Left ventricle myocardium superior (tissue), 1 donor: ENCODE measurements at regions not wholly inside any gene's neighbourhood (a gene's known extent, or its start where the extent isn't known, plus 50 kb on each side); places are given as distances from the start of the nearest gene placed in this dataset.
"Not testable (repeated sequence)": the region's sequence is repeated elsewhere in the genome, so short reads cannot be mapped to it uniquely, and the experiment has no call there.

Source experiments
- ATAC-seq: fragments of 200-7000 bp; cut with Tn5 transposase; one replicate; pipeline ENCODE4 v1.9.1; 2020; ENCODE audit warnings: mild to moderate bottlenecking, moderate library complexity
- DNase-seq: peaks from one replicate; pipeline ENCODE4 v3.0.0-alpha.2; 2020
- intact Hi-C: fragments of 100-400 bp; cut with micrococcal nuclease; formaldehyde crosslinking; loops from one replicate; pipeline ENCODE4 v1.11.0; 2022
- donor health status: DM: no; HTN: yes; CAD: no; lungs with severe emphysema.

DNA sequence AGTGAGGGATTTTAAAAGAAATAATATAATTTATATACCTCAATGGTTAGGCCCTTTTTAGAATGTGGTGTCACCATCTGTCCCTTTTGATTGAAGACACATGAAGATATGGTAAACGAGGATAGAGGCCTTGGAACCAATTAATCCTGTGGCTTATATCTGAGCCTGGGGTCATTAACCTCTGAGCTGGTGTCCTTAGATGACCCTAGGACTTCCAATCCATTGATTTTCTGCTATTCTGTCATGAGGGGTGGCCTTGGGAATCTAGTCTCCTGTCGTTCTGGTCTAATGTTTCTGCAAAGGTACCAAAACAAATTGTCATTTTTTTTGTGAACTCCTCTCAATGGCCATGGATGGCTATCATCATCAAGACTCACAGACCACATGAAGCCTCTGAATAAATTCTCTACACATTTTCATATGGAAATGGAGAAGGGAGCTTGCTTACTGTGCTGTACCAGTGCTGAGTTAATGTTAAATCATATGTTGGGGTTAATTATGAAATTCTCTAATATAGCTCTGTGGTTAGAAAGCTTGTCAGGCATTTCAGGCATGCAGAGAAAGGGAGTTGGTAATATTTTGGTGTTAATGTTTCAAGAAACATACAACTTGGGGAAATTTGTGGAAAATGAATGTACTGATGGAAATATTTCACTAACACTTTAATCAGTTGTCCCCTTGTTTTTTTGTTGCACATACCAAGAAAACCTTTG, 204.2 kb upstream of the IL15 start:
- intact Hi-C loops = no loop called here
- DNase-seq (no peak), ATAC-seq (no peak)

DNA sequence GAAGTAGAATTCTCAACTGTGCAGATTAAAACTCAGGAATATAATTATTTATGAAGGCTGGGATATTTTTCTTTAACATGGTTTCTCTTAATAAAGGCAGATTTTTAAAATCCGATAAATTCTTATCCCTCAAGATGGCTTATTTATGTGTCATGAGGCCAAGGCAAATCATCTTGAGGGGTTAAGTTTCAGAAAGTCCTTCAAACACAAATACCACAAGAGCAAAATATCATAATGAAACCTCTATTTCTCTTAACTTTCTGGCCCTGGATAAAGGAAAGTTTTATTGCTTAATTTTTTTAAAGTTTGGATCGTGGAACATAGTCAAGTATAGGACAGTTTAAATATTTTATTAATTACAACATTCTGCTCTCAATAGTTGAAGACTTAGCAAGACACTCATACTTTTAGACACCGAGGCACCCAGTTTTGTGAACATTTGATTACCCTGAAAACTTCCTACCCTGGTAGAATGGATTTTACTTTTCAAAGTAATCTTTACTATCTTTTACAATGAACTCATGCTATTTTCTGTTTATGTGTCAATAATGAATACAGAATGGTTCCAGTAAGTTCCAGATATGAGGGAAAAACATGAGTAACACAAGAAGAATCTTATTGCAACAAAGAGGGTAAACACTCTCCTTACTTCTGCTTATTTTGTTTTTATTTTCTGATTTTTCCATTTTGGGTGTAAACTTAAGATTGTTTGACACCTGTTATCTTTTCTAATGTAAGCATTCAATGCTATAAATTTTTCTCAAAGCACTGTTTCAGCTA, 200.7 kb upstream of the IL15 start:
- ATAC-seq = no peak
- intact Hi-C loops = no loop called here

GRCh38 chr4:141439223-141439622, 197.2 kb upstream of the IL15 start:
- intact Hi-C loops = no loop called here
- no peak for ATAC-seq
- no peak for DNase-seq

More for the DNA sequence above, 200.7 kb upstream of the IL15 start:
- no peak for DNase-seq

- ATAC-seq (no peak), DNase-seq (no peak)
- intact Hi-C loops = no loop called here
Observed at GRCh38 chr4:141447761-141448160, 188.6 kb upstream of the IL15 start.

- ATAC-seq = no peak
- DNase-seq = no peak
- intact Hi-C loops = no loop called here
Observed at GRCh38 chr4:141448490-141448889, 187.9 kb upstream of the IL15 start.

GRCh38 chr4:141449927-141450326, 186.5 kb upstream of the IL15 start:
- intact Hi-C loops = no loop called here
- ATAC-seq = no peak
- DNase-seq = no peak

- intact Hi-C loops = no loop called here
- ATAC-seq (no peak), DNase-seq (no peak)
Observed at GRCh38 chr4:141455651-141456050, 180.7 kb upstream of the IL15 start.

DNA sequence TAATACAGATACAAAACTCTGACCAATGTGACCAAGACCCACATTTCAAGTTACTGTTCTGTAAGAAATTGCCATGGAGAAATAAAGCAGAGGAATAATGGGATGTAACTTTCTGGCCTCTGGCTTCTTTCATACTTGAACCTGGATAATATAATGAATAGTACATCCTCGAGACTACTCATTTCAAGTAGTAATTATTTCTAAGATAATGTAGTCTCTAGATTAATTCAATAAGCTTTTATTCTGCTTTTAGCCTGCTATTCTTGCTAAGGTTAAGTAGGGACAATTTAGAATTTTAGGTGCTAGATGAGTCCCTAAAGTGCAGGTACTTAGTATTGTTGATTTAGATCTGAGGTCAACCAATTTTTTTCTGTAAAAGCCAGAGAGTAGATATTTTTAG, 178.7 kb upstream of the IL15 start:
- DNase-seq (no peak), ATAC-seq (no peak)
- intact Hi-C loops = no loop called here

- DNase-seq (no peak), ATAC-seq (no peak)
- intact Hi-C loops = no loop called here
Observed at GRCh38 chr4:141458501-141458900, 177.9 kb upstream of the IL15 start.

DNA sequence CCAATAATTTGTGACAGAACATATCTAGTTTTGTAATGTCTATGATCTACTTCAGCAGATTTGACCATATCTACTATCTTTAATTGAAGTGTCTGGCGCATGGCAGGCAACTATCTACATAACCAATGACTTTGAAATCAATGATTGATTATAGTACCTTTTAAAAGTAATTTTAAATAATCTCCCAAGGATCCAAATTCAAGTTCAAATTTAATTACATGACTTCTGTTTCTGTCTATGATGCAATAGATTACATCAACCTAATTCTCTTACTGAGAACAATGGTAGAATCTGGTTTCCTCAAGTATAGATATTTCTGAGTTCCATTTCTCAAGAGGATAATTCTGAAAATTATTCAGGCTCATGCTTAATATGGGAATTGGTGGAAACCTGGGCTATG, 177.4 kb upstream of the IL15 start:
- DNase-seq (no peak), ATAC-seq (no peak)
- intact Hi-C loops = no loop called here

DNA sequence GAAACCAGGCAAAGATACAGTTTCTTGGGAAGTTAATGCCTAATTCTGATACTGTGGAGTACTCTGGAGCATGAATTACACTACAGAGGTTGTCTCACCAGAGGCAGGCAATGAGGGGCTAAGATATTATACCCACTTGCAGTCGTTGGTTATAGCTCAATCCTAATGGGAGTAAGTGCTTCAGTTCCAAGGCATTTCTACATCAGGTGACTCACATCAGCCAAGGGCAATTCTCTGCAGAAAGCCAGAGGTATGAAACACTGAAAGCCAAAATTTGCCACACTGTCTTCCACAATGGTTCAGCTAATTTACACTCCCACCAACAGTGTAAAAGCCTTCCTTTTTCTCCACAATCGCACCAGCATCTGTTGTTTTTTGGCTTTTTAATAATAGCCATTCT, 174.0 kb upstream of the IL15 start:
- DNase-seq (no peak), ATAC-seq (no peak)
- intact Hi-C loops = no loop called here

- DNase-seq = no peak
- no peak for ATAC-seq
- intact Hi-C loops = no loop called here
Observed at GRCh38 chr4:141463678-141464077, 172.7 kb upstream of the IL15 start.

GRCh38 chr4:141464366-141464765, 172.0 kb upstream of the IL15 start:
- intact Hi-C loops = no loop called here
- ATAC-seq = no peak

DNA sequence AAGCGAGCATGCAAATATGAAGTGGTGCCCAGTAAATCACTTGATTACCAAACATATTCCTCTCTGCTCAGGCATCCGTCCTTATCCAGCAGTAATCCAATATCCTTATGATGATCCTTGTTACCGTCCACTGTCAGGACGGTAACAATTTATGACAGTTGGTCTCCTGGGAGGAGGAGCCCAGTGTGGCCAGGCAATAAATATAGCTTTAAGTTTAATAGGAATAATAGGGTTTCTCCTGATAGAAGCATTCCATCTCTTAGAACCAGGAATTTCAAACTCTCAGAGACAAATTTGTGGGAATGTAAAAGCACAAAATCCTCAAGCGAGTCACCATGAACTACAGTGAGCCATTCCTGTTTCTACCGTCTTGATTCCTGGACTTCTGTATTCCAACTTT, 171.2 kb upstream of the IL15 start:
- DNase-seq (no peak), ATAC-seq (no peak)
- intact Hi-C loops = no loop called here

More at GRCh38 chr4:141464366-141464765, 172.0 kb upstream of the IL15 start:
- no peak for DNase-seq

- DNase-seq = no peak
- ATAC-seq = no peak
- intact Hi-C loops = no loop called here
Observed at GRCh38 chr4:141467225-141467624, 169.2 kb upstream of the IL15 start.

DNA sequence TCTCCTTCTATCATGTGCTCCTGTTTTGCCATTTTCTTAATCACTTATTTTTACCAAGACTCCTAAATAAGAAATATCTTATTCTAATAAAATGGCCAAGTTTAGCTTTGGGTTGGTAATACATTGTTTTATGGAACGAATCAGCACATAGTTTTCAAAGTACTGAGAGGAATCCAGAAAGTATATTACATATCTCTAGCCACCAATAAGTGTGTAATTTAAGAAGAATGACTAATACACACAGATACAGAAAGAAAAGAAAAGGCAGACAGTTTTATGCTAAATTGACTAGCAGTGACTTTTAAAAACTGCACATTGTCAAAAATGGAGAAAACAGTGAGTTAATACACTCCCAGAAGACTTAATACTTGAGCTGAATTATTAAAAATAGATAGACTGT, 167.0 kb upstream of the IL15 start:
- intact Hi-C loops = no loop called here
- no peak for ATAC-seq

GRCh38 chr4:141473026-141473540, 163.3 kb upstream of the IL15 start:
- ATAC-seq = no peak
- DNase-seq = no peak
- intact Hi-C loops = no loop called here

More for the DNA sequence above, 167.0 kb upstream of the IL15 start:
- no peak for DNase-seq

GRCh38 chr4:141473952-141474351, 162.4 kb upstream of the IL15 start:
- intact Hi-C loops = no loop called here
- DNase-seq = no peak
- no peak for ATAC-seq

DNA sequence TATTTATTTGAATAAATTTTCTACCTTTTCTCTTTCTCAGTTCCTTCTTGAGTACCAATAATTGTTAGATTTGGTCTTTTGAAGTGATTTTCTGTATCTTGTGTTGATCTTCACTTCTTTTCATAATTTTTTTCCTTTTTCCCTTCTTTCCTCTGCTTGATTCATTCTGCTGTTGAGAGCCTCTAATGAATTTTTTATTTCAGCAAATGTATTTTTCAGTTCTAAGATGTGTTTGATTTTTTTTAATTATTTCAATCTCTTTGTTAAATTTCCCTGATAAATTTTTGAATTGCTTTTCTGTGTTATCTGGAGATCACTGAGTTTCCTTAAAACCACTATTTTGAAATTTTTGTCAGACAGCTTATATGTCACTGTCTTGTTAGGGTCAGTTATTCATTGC, 155.4 kb upstream of the IL15 start:
- DNase-seq (no peak), ATAC-seq (no peak)
- intact Hi-C loops = no loop called here

DNA sequence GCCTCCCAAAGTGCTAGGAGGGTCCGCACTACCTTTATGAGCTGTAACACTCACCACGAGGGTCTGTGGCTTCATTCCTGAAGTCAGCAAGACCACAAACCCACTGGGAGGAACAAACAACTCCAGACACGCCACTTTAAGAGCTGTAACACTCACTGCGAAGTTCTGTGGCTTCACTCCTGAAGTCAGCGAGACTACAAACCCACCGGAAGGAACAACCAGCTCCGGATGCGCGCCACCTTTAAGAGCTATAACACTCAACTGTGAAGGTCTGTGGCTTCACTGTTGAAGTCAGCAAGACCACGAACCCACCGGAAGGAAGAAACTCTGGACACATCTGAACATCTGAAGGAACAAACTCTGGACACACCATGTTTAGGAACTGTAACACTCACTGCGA, 152.1 kb upstream of the IL15 start:
- DNase-seq, intact Hi-C loops, ATAC-seq: not testable (repeated sequence)
